Subcutaneous abdominal adipose tissue (tissue), 5 donors: ENCODE measurements at regions not wholly inside any gene's neighbourhood (a gene's known extent, or its start where the extent isn't known, plus 50 kb on each side); places are given as distances from the start of the nearest gene placed in this dataset.
A peak's percentile ranks its signal among the peaks of the same experiment; 100 is the strongest.

ENCODE experiments used
- H3K27ac ChIP-seq: one replicate; pipeline ENCODE4 v1.7.0; 2013; ENCODE audit warnings: low read depth, mild to moderate bottlenecking, inconsistent platforms, low read length, moderate library complexity
- H3K27me3 ChIP-seq, 5 donors: one replicate each; pipeline ENCODE4 v1.7.0; 2013; ENCODE audit warnings: low read length in 5 of 5, inconsistent platforms in 1 of 5; ENCODE audit not compliant: control insufficient read depth in 5 of 5, insufficient read depth in 4 of 5
- H3K36me3 ChIP-seq, 5 donors: one replicate each; pipeline ENCODE4 v1.7.0; 2013; ENCODE audit warnings: low read length in 5 of 5; ENCODE audit not compliant: control insufficient read depth in 5 of 5, insufficient read depth in 5 of 5
- H3K4me1 ChIP-seq, 5 donors: one replicate each; pipeline ENCODE4 v1.7.0; 2013; ENCODE audit warnings: low read length in 5 of 5, mild to moderate bottlenecking in 3 of 5, moderate library complexity in 1 of 5; ENCODE audit not compliant: control insufficient read depth in 5 of 5, insufficient read depth in 5 of 5
- H3K4me3 ChIP-seq, 5 donors: one replicate each; pipeline ENCODE4 v1.7.0; 2013; ENCODE audit warnings: low read length in 5 of 5, low read depth in 1 of 5
- H3K9ac ChIP-seq, 5 donors: one replicate each; pipeline ENCODE4 v1.7.0; 2013; ENCODE audit warnings: low read length in 5 of 5, mild to moderate bottlenecking in 4 of 5, moderate library complexity in 3 of 5
- H3K9me3 ChIP-seq, 5 donors: one replicate each; pipeline ENCODE4 v1.7.0; 2013; ENCODE audit warnings: low read length in 5 of 5; ENCODE audit not compliant: control insufficient read depth in 5 of 5
- donor health status: healthy.
- donor health status: healthy.
- donor health status: healthy.
- donor health status: healthy.
- donor health status: healthy.

- H3K4me3 ChIP-seq, result no peak overlapping the region
- no peak overlapping the region for H3K27ac ChIP-seq
- H3K36me3 ChIP-seq, result no peaks in the 10 kb centered on the region
- H3K9ac ChIP-seq, result no peak overlapping the region
- no peaks in the 10 kb centered on the region for H3K27me3 ChIP-seq
- H3K4me1 ChIP-seq, result peaks cover 0 to 9% (median 4%) of the 10 kb centered on the region in 5 donors
- H3K9me3 ChIP-seq, result no peaks in the 10 kb centered on the region
Measured at GRCh38 chr13:73779881-73780280, 354.3 kb downstream of the KLF12 start.

GRCh38 chr13:73778242-73778864, 355.9 kb downstream of the KLF12 start:
- H3K36me3 ChIP-seq, result no peaks in the 10 kb centered on the region
- no peaks in the 10 kb centered on the region for H3K27me3 ChIP-seq
- H3K9ac ChIP-seq, result no peak overlapping the region
- H3K27ac ChIP-seq, result no peak overlapping the region
- no peak overlapping the region for H3K4me3 ChIP-seq
- H3K9me3 ChIP-seq, result no peaks in the 10 kb centered on the region
- peaks cover 0 to 9% (median 4%) of the 10 kb centered on the region in 5 donors for H3K4me1 ChIP-seq

- no peaks in the 10 kb centered on the region for H3K36me3 ChIP-seq
- H3K27ac ChIP-seq, result no peak overlapping the region
- H3K9ac ChIP-seq, result no peak overlapping the region
- H3K27me3 ChIP-seq, result no peaks in the 10 kb centered on the region
- H3K9me3 ChIP-seq, result no peaks in the 10 kb centered on the region
- peaks cover 0 to 9% (median 4%) of the 10 kb centered on the region in 5 donors for H3K4me1 ChIP-seq
- H3K4me3 ChIP-seq, result no peak overlapping the region
Measured at GRCh38 chr13:73777134-73777533, 357.1 kb downstream of the KLF12 start.

GRCh38 chr13:73776151-73776785, 357.9 kb downstream of the KLF12 start:
- Histone ChIP-seq H3K4me3 (no peak overlapping the region), H3K9ac (no peak overlapping the region), H3K9me3 (no peaks in the 10 kb centered on the region), H3K4me1 (peaks cover 0 to 9% (median 4%) of the 10 kb centered on the region in 5 donors), H3K27ac (no peak overlapping the region), H3K27me3 (no peaks in the 10 kb centered on the region), H3K36me3 (no peaks in the 10 kb centered on the region)

- H3K4me1 ChIP-seq, result peaks cover 0 to 9% (median 4%) of the 10 kb centered on the region in 5 donors
- no peak overlapping the region for H3K9ac ChIP-seq
- H3K27me3 ChIP-seq, result no peaks in the 10 kb centered on the region
- H3K9me3 ChIP-seq, result no peaks in the 10 kb centered on the region
- H3K4me3 ChIP-seq, result no peak overlapping the region
- H3K27ac ChIP-seq, result no peak overlapping the region
- no peaks in the 10 kb centered on the region for H3K36me3 ChIP-seq
Measured at GRCh38 chr13:73773168-73773549, 361.0 kb downstream of the KLF12 start.

GRCh38 chr13:73772449-73773167, 361.6 kb downstream of the KLF12 start:
- Histone ChIP-seq H3K27me3 (no peaks in the 10 kb centered on the region), H3K9ac (no peak overlapping the region), H3K36me3 (no peaks in the 10 kb centered on the region), H3K4me1 (peaks cover 0 to 9% (median 4%) of the 10 kb centered on the region in 5 donors), H3K4me3 (no peak overlapping the region), H3K27ac (no peak overlapping the region), H3K9me3 (no peaks in the 10 kb centered on the region)

- Histone ChIP-seq H3K9ac (no peak overlapping the region), H3K36me3 (no peaks in the 10 kb centered on the region), H3K27me3 (no peaks in the 10 kb centered on the region), H3K9me3 (no peaks in the 10 kb centered on the region), H3K4me1 (peaks cover 2 to 23% (median 16%) of the 10 kb centered on the region in 5 donors), H3K4me3 (no peak overlapping the region), H3K27ac (no peak overlapping the region)
Measured at GRCh38 chr13:73767747-73768315, 366.4 kb downstream of the KLF12 start.

GRCh38 chr13:73767191-73767741, 366.9 kb downstream of the KLF12 start:
- Histone ChIP-seq H3K9me3 (no peaks in the 10 kb centered on the region), H3K9ac (no peak overlapping the region), H3K4me1 (peaks cover 2 to 23% (median 16%) of the 10 kb centered on the region in 5 donors), H3K27ac (no peak overlapping the region), H3K4me3 (no peak overlapping the region), H3K27me3 (no peaks in the 10 kb centered on the region), H3K36me3 (no peaks in the 10 kb centered on the region)

GRCh38 chr13:73765651-73766384, 368.4 kb downstream of the KLF12 start:
- Histone ChIP-seq H3K9ac (peak overlapping the region in 4 of 5 donors; percentile 8 to 56 (median 29)), H3K27ac (peak overlapping the region; percentile 12), H3K4me3 (peak overlapping the region; percentile 38 to 68 (median 54)), H3K4me1 (peaks cover 2 to 23% (median 16%) of the 10 kb centered on the region in 5 donors), H3K36me3 (no peaks in the 10 kb centered on the region), H3K27me3 (no peaks in the 10 kb centered on the region), H3K9me3 (no peaks in the 10 kb centered on the region)
